Stomach (tissue), 8 donors: ENCODE measurements at regions not wholly inside any gene's neighbourhood (a gene's known extent, or its start where the extent isn't known, plus 50 kb on each side); places are given as distances from the start of the nearest gene placed in this dataset.
"Not testable (repeated sequence)": the region's sequence is repeated elsewhere in the genome, so short reads cannot be mapped to it uniquely, and the experiment has no call there.

Experiments used
- DNase-seq, 2 donors: peaks; one replicate each; pipeline versions ENCODE4 v3.0.0 to v3.0.0-alpha.2; 2013 to 2019
- H3K27ac ChIP-seq, 5 donors: fragments of 200-600 bp in 4 of 5; sonication (generic) in 4 of 5; one replicate each; pipeline ENCODE4 v1.5.1; 2013 to 2019; ENCODE audit warnings: mild to moderate bottlenecking in 1 of 5, moderate library complexity in 1 of 5
- H3K27me3 ChIP-seq, 3 donors: fragments of 200-600 bp; sonication (generic); one replicate each; pipeline ENCODE4 v1.5.1; 2017 to 2019; ENCODE audit warnings: mixed run types in 1 of 3
- H3K36me3 ChIP-seq, 4 donors: fragments of 200-600 bp; sonication (generic); 1 replicate in 3 of 4; 2 replicates in 1 of 4; pipeline ENCODE4 v1.5.1; 2016 to 2019
- H3K4me1 ChIP-seq, 4 donors: fragments of 200-600 bp; sonication (generic); one replicate each; pipeline ENCODE4 v1.5.1; 2016 to 2019
- H3K4me3 ChIP-seq, 4 donors: fragments of 200-600 bp; sonication (generic) in 3 of 4; one replicate each; pipeline ENCODE4 v1.5.1; 2016 to 2019; ENCODE audit warnings: mild to moderate bottlenecking in 1 of 4
- H3K9me3 ChIP-seq, 4 donors: fragments of 200-600 bp; sonication (generic); one replicate each; pipeline ENCODE4 v1.5.1; 2016 to 2019
- CTCF ChIP-seq, 7 experiments: fragments of 450-650 bp in 4 of 7; fragments of 200-600 bp in 3 of 7; sonication (generic) in 3 of 7; IDR thresholded peaks; one replicate each; pipeline ENCODE4 v1.5.1; 2016 to 2019; ENCODE audit warnings: antibody characterized with exemption in 7 of 7, control low read depth in 2 of 7, mild to moderate bottlenecking in 1 of 7
- EP300 ChIP-seq: sonication (generic); formaldehyde crosslinking; IDR thresholded peaks from one replicate; pipeline ENCODE4 v1.6.1; 2017; ENCODE audit warnings: antibody characterized with exemption
- POLR2A ChIP-seq, 4 donors: fragments of 450-650 bp; IDR thresholded peaks; one replicate each; pipeline ENCODE4 v1.6.1; 2016; ENCODE audit warnings: antibody characterized with exemption in 4 of 4, control low read depth in 2 of 4, mild to moderate bottlenecking in 1 of 4, moderate library complexity in 1 of 4
- POLR2AphosphoS5 ChIP-seq, 3 donors: sonication (generic); formaldehyde crosslinking; IDR thresholded peaks; one replicate each; pipeline ENCODE4 v1.6.1; 2016; ENCODE audit warnings: antibody characterized with exemption in 3 of 3
- WGBS, 5 donors: extraction: QIAGEN DNeasy Blood & Tissue Kit in 3 of 5; methylation state at CpG; one replicate each; pipeline versions ENCODE4 v1.1.5 to v1.1.7; 2013 to 2018; 5-methylcytosine and 5-hydroxymethylcytosine counted together
- intact Hi-C: fragments of 100-400 bp; cut with DNase I; formaldehyde crosslinking; loops from one replicate; pipeline ENCODE4 v1.15.1; 2023; ENCODE audit warnings: low total_unique reads
- donor health status: healthy with polysubstance abuse.
- donor health status: Bipolar disorder and iron deficiency.
- donor health status: healthy.

GRCh38 chr3:74842141-74842540, 227.7 kb upstream of the CNTN3 start:
- no peak for TF ChIP-seq POLR2A (IDR thresholded peaks at IDR 0.05)
- no peak for TF ChIP-seq CTCF (IDR thresholded peaks at IDR 0.05)
- TF ChIP-seq EP300 = no peak
- no peak for TF ChIP-seq POLR2AphosphoS5 (IDR thresholded peaks at IDR 0.05)
- no peak for DNase-seq
- H3K9me3 ChIP-seq = no peaks in the 10 kb centered on the region
- H3K4me3 ChIP-seq = no peak overlapping the region
- H3K27me3 ChIP-seq = no peaks in the 10 kb centered on the region
- H3K27ac ChIP-seq = no peak overlapping the region
- intact Hi-C loops = no loop called here
- no peaks in the 10 kb centered on the region for H3K36me3 ChIP-seq
- H3K4me1 ChIP-seq = no peaks in the 10 kb centered on the region
- WGBS, 5 donors = 32 to 56% (median 42%) methylated on average over 1 of the region's 1 CpG

GRCh38 chr3:74839566-74839965, 225.1 kb upstream of the CNTN3 start:
- no peaks in the 10 kb centered on the region for H3K36me3 ChIP-seq
- no peak overlapping the region for H3K4me3 ChIP-seq
- TF ChIP-seq EP300 (no peak), POLR2AphosphoS5 (IDR thresholded peaks at IDR 0.05) (no peak), POLR2A (IDR thresholded peaks at IDR 0.05) (no peak), CTCF (IDR thresholded peaks at IDR 0.05) (no peak)
- DNase-seq = no peak
- no peaks in the 10 kb centered on the region for H3K9me3 ChIP-seq
- no peaks in the 10 kb centered on the region for H3K4me1 ChIP-seq
- intact Hi-C loops = no loop called here
- H3K27ac ChIP-seq = no peak overlapping the region
- no peaks in the 10 kb centered on the region for H3K27me3 ChIP-seq
- WGBS, 5 donors = 77 to 82% (median 79%) methylated on average over 2 of the region's 2 CpGs

GRCh38 chr3:74832925-74833324, 218.5 kb upstream of the CNTN3 start:
- Histone ChIP-seq H3K4me1 (no peaks in the 10 kb centered on the region), H3K4me3 (no peak overlapping the region), H3K27me3 (no peaks in the 10 kb centered on the region), H3K27ac (no peak overlapping the region), H3K36me3 (no peaks in the 10 kb centered on the region), H3K9me3 (no peaks in the 10 kb centered on the region)
- TF ChIP-seq EP300 (no peak), CTCF (IDR thresholded peaks at IDR 0.05) (no peak), POLR2A (IDR thresholded peaks at IDR 0.05) (no peak), POLR2AphosphoS5 (IDR thresholded peaks at IDR 0.05) (no peak)
- 66 to 75% (median 73%) methylated on average over 6 of the region's 6 CpGs for WGBS, 5 donors
- DNase-seq = no peak
- intact Hi-C loops = no loop called here

GRCh38 chr3:74830845-74831244, 216.4 kb upstream of the CNTN3 start:
- H3K9me3 ChIP-seq, H3K36me3 ChIP-seq, H3K4me1 ChIP-seq, intact Hi-C loops, H3K27ac ChIP-seq, DNase-seq, H3K27me3 ChIP-seq, H3K4me3 ChIP-seq: not testable (repeated sequence)
- 72 to 85% (median 77%) methylated on average over 5 of the region's 5 CpGs for WGBS, 5 donors

- DNase-seq, intact Hi-C loops, H3K4me1 ChIP-seq, H3K27me3 ChIP-seq, H3K27ac ChIP-seq, H3K36me3 ChIP-seq, H3K4me3 ChIP-seq: not testable (repeated sequence)
- peaks cover 0 to 14% (median 0%) of the 10 kb centered on the region in 4 donors for H3K9me3 ChIP-seq
- WGBS, 5 donors = 92 to 96% (median 94%) methylated on average over 11 of the region's 11 CpGs
Measured at GRCh38 chr3:74825404-74825803, 210.9 kb upstream of the CNTN3 start.

GRCh38 chr3:74824366-74824765, 209.9 kb upstream of the CNTN3 start:
- 59 to 92% (median 80%) methylated on average over 3 to 4 of the region's 4 CpGs for WGBS, 5 donors
- Histone ChIP-seq H3K4me3 (no peak overlapping the region), H3K27me3 (no peaks in the 10 kb centered on the region), H3K4me1 (no peaks in the 10 kb centered on the region), H3K27ac (no peak overlapping the region), H3K36me3 (no peaks in the 10 kb centered on the region), H3K9me3 (peaks cover 0 to 14% (median 0%) of the 10 kb centered on the region in 4 donors)
- TF ChIP-seq EP300 (no peak), CTCF (IDR thresholded peaks at IDR 0.05) (no peak), POLR2A (IDR thresholded peaks at IDR 0.05) (no peak), POLR2AphosphoS5 (IDR thresholded peaks at IDR 0.05) (no peak)
- intact Hi-C loops = no loop called here
- DNase-seq = no peak
